ENCODE measurements at regions not wholly inside any gene's neighbourhood (a gene's known extent, or its start where the extent isn't known, plus 50 kb on each side); places are given as distances from the start of the nearest gene placed in this dataset.

DNA sequence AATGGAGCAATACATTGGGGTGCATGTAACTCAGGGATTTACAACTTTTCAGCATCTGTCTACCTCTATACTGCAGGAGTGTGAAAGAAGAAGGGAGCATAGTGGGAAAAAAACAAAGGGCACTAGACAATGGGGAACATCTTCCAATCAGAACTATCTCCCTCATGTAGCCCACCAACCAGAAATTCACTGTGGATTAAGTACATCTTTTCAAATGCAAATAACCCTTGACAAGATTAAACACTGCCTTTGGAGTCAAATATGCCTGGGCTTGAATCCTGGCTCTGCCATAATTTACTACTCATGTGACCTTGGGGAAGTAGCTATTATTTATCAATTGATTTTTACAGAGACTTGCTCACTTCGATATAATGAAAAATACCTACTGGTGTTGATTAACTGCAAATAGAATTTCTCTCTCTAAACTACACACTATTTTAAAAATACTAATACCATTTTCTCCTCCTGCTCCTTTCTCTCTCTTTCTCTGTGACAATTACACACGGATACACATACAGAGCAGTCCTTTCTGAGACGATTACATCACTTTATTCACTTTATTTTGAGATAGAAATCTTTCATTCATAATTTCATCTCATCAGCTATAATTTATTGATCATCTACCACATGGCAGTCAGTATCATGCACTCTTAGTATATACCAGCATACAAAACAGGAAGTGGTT, 783.7 kb downstream of the FRK start:
- no peak overlapping the region for H3K4me3 ChIP-seq
- 1% methylated on average over 3 of the region's 3 CpGs for WGBS (ENCODE audit: missing lambda C conversion rate)
- TF ChIP-seq, protein P1, sequence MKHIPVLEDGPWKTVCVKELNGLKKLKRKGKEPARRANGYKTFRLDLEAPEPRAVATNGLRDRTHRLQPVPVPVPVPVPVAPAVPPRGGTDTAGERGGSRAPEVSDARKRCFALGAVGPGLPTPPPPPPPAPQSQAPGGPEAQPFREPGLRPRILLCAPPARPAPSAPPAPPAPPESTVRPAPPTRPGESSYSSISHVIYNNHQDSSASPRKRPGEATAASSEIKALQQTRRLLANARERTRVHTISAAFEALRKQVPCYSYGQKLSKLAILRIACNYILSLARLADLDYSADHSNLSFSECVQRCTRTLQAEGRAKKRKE (CRISPR knock-in tag; IDR thresholded peaks at IDR 0.05; ENCODE audit: low read depth): no peak
- no peak for TF ChIP-seq CHD2 (IDR thresholded peaks at IDR 0.05; ENCODE audit: low read length, partially characterized antibody)
- no peak for TF ChIP-seq ESRRA (IDR thresholded peaks at IDR 0.05; ENCODE audit: borderline replicate concordance, low read length)
- no peak for TF ChIP-seq ZFP36 (IDR thresholded peaks at IDR 0.05; ENCODE audit: borderline replicate concordance, partially characterized antibody)
- TF ChIP-seq EP300 (IDR thresholded peaks at IDR 0.05): no peak
- TF ChIP-seq BHLHE40 (IDR thresholded peaks at IDR 0.05; ENCODE audit: low read depth, low read length): no peak
- TF ChIP-seq NPAS2 (CRISPR knock-in tag; IDR thresholded peaks at IDR 0.05; ENCODE audit: borderline replicate concordance): no peak
- no peak for TF ChIP-seq POLR2A (IDR thresholded peaks at IDR 0.05; ENCODE audit: low read length)
- no peak for TF ChIP-seq CBX8 (IDR thresholded peaks at IDR 0.05)
- no peak for TF ChIP-seq HEYL (CRISPR knock-in tag; IDR thresholded peaks at IDR 0.05)
- TF ChIP-seq RARB (CRISPR knock-in tag; IDR thresholded peaks at IDR 0.05): no peak
- no peak for TF ChIP-seq PHF8 (IDR thresholded peaks at IDR 0.05; ENCODE audit: borderline replicate concordance, low read depth)
- TF ChIP-seq HOXA7 (CRISPR knock-in tag; IDR thresholded peaks at IDR 0.05): no peak
- TF ChIP-seq ZNF302 (CRISPR knock-in tag; IDR thresholded peaks at IDR 0.05): no peak
- TF ChIP-seq CHD4 (IDR thresholded peaks at IDR 0.05; ENCODE audit: borderline replicate concordance): no peak
- no peaks in the 10 kb centered on the region for H3K4me1 ChIP-seq
- ChIA-PET POLR2A (no interaction called here), CTCF (no interaction called here)
- H3K27ac ChIP-seq: no peak overlapping the region
- DNase-seq (ENCODE audit: low read depth in 1 of 2, low spot score in 1 of 2) (no peak), ATAC-seq (no peak), FAIRE-seq (no peak)
- no peak overlapping the region for H3K4me2 ChIP-seq
- no peaks in the 10 kb centered on the region for H3K9me3 ChIP-seq

DNA sequence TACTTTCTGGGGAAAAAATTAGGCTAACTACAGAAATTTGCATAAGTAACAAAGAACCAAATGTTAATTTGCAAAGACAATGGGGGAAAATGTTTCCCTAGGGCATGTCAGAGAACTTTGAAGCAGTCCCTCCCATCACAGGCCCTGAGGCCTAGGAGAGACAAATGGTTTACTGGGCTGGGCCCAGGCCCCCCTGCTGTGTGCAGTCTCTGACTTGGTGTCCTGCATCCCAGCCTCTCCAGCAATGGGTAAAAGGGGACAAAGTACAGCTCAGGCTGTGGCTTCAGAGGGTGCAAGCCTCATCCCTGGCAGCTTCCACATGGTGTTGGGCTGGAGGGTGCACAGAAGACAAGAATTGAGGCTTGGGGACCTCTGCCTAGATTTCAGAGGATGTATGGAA, 788.4 kb downstream of the FRK start:
- CTCF ChIA-PET: no interaction called here
- no peaks in the 10 kb centered on the region for H3K4me1 ChIP-seq
- no peak for DNase-seq (ENCODE audit: low read depth in 1 of 2, low spot score in 1 of 2)
- no peaks in the 10 kb centered on the region for H3K9me3 ChIP-seq
- ATAC-seq: no peak
- H3K4me2 ChIP-seq: no peak overlapping the region
- no peak overlapping the region for H3K27ac ChIP-seq
- TF ChIP-seq RFX5 (IDR thresholded peaks at IDR 0.05): no peak
- no peak for TF ChIP-seq NR3C1 (IDR thresholded peaks at IDR 0.05)
- TF ChIP-seq POLR2A (IDR thresholded peaks at IDR 0.05; ENCODE audit: low read length): no peak
- FAIRE-seq: no peak
- POLR2A ChIA-PET: no interaction called here
- no peak overlapping the region for H3K4me3 ChIP-seq

DNA sequence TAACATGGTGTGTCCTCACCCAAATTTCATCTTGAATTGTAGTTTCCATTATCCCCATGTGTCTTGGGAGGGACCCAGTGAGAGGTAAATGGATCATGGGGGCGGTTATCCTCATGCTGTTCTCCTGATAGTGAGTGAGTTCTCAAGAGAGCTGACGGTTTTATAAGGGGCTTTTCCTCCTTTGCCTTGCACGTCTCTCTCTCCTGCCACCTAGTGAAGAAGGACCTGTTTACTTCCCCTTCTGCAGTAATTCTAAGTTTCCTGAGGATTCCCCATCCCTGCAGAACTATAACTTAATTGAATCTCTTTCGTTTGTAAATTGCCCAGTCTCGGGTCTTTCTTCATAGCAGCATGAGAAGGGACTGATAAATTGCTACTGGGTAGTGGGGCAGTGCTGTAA, 789.3 kb downstream of the FRK start:
- 0% methylated on average over 5 of the region's 5 CpGs for WGBS (ENCODE audit: missing lambda C conversion rate)
- no peak for ATAC-seq
- POLR2A ChIA-PET: no interaction called here

More for the DNA sequence above, 789.3 kb downstream of the FRK start:
- Histone ChIP-seq H3K9me3 (no peaks in the 10 kb centered on the region), H3K4me2 (no peak overlapping the region), H3K4me3 (no peak overlapping the region), H3K4me1 (no peaks in the 10 kb centered on the region), H3K27ac (no peak overlapping the region)
- FAIRE-seq (no peak), DNase-seq (ENCODE audit: low read depth in 1 of 2, low spot score in 1 of 2) (no peak)
- TF ChIP-seq KDM5A (IDR thresholded peaks at IDR 0.05) (no peak), SREBF2 (IDR thresholded peaks at IDR 0.05) (no peak), MYC (IDR thresholded peaks at IDR 0.05; ENCODE audit: borderline replicate concordance, low read length) (no peak), FOSB (CRISPR knock-in tag; IDR thresholded peaks at IDR 0.05) (no peak), CBX8 (IDR thresholded peaks at IDR 0.05) (no peak), HEYL (CRISPR knock-in tag; IDR thresholded peaks at IDR 0.05) (no peak), ZNF302 (CRISPR knock-in tag; IDR thresholded peaks at IDR 0.05) (no peak), CHD2 (IDR thresholded peaks at IDR 0.05; ENCODE audit: low read length, partially characterized antibody) (no peak), TP53 (CRISPR knock-in tag; IDR thresholded peaks at IDR 0.05) (no peak), SMC3 (IDR thresholded peaks at IDR 0.05) (no peak), RAD21 (conservative IDR thresholded peaks at IDR 0.05 in 1 of 2, IDR thresholded peaks at IDR 0.05 in 1 of 2) (no peak), ZFP36 (IDR thresholded peaks at IDR 0.05; ENCODE audit: borderline replicate concordance, partially characterized antibody) (no peak), HDAC2 (IDR thresholded peaks at IDR 0.05) (no peak), CBX2 (IDR thresholded peaks at IDR 0.05; ENCODE audit: borderline replicate concordance, low read depth) (no peak)
- TF ChIP-seq, protein P2, sequence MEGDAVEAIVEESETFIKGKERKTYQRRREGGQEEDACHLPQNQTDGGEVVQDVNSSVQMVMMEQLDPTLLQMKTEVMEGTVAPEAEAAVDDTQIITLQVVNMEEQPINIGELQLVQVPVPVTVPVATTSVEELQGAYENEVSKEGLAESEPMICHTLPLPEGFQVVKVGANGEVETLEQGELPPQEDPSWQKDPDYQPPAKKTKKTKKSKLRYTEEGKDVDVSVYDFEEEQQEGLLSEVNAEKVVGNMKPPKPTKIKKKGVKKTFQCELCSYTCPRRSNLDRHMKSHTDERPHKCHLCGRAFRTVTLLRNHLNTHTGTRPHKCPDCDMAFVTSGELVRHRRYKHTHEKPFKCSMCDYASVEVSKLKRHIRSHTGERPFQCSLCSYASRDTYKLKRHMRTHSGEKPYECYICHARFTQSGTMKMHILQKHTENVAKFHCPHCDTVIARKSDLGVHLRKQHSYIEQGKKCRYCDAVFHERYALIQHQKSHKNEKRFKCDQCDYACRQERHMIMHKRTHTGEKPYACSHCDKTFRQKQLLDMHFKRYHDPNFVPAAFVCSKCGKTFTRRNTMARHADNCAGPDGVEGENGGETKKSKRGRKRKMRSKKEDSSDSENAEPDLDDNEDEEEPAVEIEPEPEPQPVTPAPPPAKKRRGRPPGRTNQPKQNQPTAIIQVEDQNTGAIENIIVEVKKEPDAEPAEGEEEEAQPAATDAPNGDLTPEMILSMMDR (IDR thresholded peaks at IDR 0.05): no peak
- TF ChIP-seq, protein P3, sequence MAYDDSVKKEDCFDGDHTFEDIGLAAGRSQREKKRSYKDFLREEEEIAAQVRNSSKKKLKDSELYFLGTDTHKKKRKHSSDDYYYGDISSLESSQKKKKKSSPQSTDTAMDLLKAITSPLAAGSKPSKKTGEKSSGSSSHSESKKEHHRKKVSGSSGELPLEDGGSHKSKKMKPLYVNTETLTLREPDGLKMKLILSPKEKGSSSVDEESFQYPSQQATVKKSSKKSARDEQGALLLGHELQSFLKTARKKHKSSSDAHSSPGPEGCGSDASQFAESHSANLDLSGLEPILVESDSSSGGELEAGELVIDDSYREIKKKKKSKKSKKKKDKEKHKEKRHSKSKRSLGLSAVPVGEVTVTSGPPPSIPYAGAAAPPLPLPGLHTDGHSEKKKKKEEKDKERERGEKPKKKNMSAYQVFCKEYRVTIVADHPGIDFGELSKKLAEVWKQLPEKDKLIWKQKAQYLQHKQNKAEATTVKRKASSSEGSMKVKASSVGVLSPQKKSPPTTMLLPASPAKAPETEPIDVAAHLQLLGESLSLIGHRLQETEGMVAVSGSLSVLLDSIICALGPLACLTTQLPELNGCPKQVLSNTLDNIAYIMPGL (CRISPR knock-in tag; IDR thresholded peaks at IDR 0.05; ENCODE audit: borderline replicate concordance): no peak
- TF ChIP-seq, protein P1 (CRISPR knock-in tag; IDR thresholded peaks at IDR 0.05; ENCODE audit: low read depth): no peak
- CTCF ChIA-PET: no interaction called here
